GM23338 (cell line): ENCODE measurements at regions not wholly inside any gene's neighbourhood (a gene's known extent, or its start where the extent isn't known, plus 50 kb on each side); places are given as distances from the start of the nearest gene placed in this dataset.

Experiments used
- ATAC-seq: fragments of 200-7000 bp; cut with Tn5 transposase; 3 replicates; pipeline ENCODE4 v1.9.1; 2020
- DNase-seq: peaks from one replicate; pipeline ENCODE4 v3.0.0-alpha.2; 2015; ENCODE audit warnings: low spot score
- H2AFZ ChIP-seq: fragments of 200-600 bp; sonication (generic); 2 replicates; pipeline ENCODE4 v1.8.0; 2016; ENCODE audit warnings: antibody characterized with exemption, mild to moderate bottlenecking, moderate library complexity
- H3F3A ChIP-seq: fragments of 200-600 bp; sonication (generic); replicated peaks from 2 replicates; pipeline ENCODE4 v1.8.0; 2017; ENCODE audit warnings: antibody characterized with exemption, mixed run types, low read depth
- H3K27ac ChIP-seq: fragments of 200-600 bp; sonication (generic); 2 replicates; pipeline ENCODE4 v1.6.1; 2016; ENCODE audit warnings: low read depth
- H3K27me3 ChIP-seq: fragments of 200-600 bp; sonication (generic); 2 replicates; pipeline ENCODE4 v1.8.0; 2016; ENCODE audit warnings: mild to moderate bottlenecking, mixed run types, moderate library complexity; ENCODE audit not compliant: insufficient read depth
- H3K36me3 ChIP-seq: fragments of 200-600 bp; sonication (generic); 2 replicates; pipeline ENCODE4 v1.8.0; 2016; ENCODE audit warnings: mild to moderate bottlenecking; ENCODE audit not compliant: insufficient read depth
- H3K4me1 ChIP-seq: fragments of 200-600 bp; sonication (generic); 2 replicates; pipeline ENCODE4 v1.8.0; 2016; ENCODE audit warnings: mild to moderate bottlenecking, moderate library complexity; ENCODE audit not compliant: insufficient read depth
- H3K4me2 ChIP-seq: fragments of 200-600 bp; sonication (generic); 2 replicates; pipeline ENCODE4 v1.7.1; 2017; ENCODE audit warnings: mixed run types
- H3K4me3 ChIP-seq: fragments of 200-600 bp; sonication (generic); 2 replicates; pipeline ENCODE4 v1.6.1; 2016; ENCODE audit warnings: mixed run types
- H3K79me2 ChIP-seq: fragments of 200-600 bp; sonication (generic); replicated peaks from 2 replicates; pipeline ENCODE4 v1.8.0; 2017; ENCODE audit warnings: mild to moderate bottlenecking; ENCODE audit not compliant: insufficient read depth
- H3K9me2 ChIP-seq: fragments of 200-600 bp; sonication (generic); 2 replicates; pipeline ENCODE4 v1.8.0; 2017; ENCODE audit not compliant: insufficient read depth
- H4K20me1 ChIP-seq: fragments of 200-600 bp; sonication (generic); replicated peaks from 2 replicates; pipeline ENCODE4 v1.8.0; 2017; ENCODE audit warnings: mild to moderate bottlenecking; ENCODE audit not compliant: insufficient read depth
- H3K27ac Mint-ChIP-seq: 2 replicates; pipeline ENCODE4 v1.8.0; 2020; ENCODE audit warnings: inconsistent platforms, mild to moderate bottlenecking, moderate library complexity, mixed read lengths
- H3K27me3 Mint-ChIP-seq: 3 replicates; pipeline ENCODE4 v1.8.0; 2022; ENCODE audit warnings: low read depth, mild to moderate bottlenecking, moderate library complexity, mixed read lengths, inconsistent platforms; ENCODE audit not compliant: insufficient read depth, poor library complexity
- H3K36me3 Mint-ChIP-seq: 3 replicates; pipeline ENCODE4 v1.8.0; 2021; ENCODE audit warnings: low read depth, mild to moderate bottlenecking, inconsistent platforms, moderate library complexity, mixed read lengths
- H3K4me1 Mint-ChIP-seq: 3 replicates; pipeline ENCODE4 v1.8.0; 2020; ENCODE audit warnings: mild to moderate bottlenecking, inconsistent platforms, mixed read lengths
- H3K4me3 Mint-ChIP-seq: 3 replicates; pipeline ENCODE4 v1.8.0; 2021; ENCODE audit warnings: moderate library complexity, mild to moderate bottlenecking, inconsistent platforms, mixed read lengths
- H3K9me3 Mint-ChIP-seq: 3 replicates; pipeline ENCODE4 v1.8.0; 2020; ENCODE audit warnings: moderate library complexity, mild to moderate bottlenecking, inconsistent platforms, mixed read lengths
- EZH2 ChIP-seq: fragments of 200-600 bp; sonication (generic); IDR thresholded peaks from one replicate; pipeline ENCODE4 v1.8.0; 2017; ENCODE audit warnings: antibody characterized with exemption, mild to moderate bottlenecking, low read depth; ENCODE audit not compliant: unreplicated experiment
- JUNB ChIP-seq: IDR thresholded peaks from one replicate; pipeline ENCODE4 v1.6.1; 2016; ENCODE audit warnings: antibody characterized with exemption; ENCODE audit not compliant: unreplicated experiment
- NANOG ChIP-seq: IDR thresholded peaks from 2 replicates; pipeline ENCODE4 v1.6.1; 2016; ENCODE audit warnings: antibody characterized with exemption, borderline replicate concordance
- STAT1 ChIP-seq: IDR thresholded peaks from one replicate; pipeline ENCODE4 v1.6.1; 2016; ENCODE audit warnings: antibody characterized with exemption; ENCODE audit not compliant: unreplicated experiment
- ZNF114 ChIP-seq: fragments of 250-450 bp; sonication (Bioruptor Pico); IDR thresholded peaks from 2 replicates; pipeline ENCODE4 v1.5.0; 2020; ENCODE audit warnings: mild to moderate bottlenecking, moderate library complexity
- ZNF331 ChIP-seq: fragments of 250-450 bp; sonication (Bioruptor Pico); IDR thresholded peaks from 2 replicates; pipeline ENCODE4 v1.5.0; 2020; ENCODE audit warnings: low read depth, mild to moderate bottlenecking, moderate library complexity
- TF ChIP-seq, protein P1 (sequence below), 2 experiments: fragments of 200-600 bp in 1 of 2; sonication (generic) in 1 of 2; conservative IDR thresholded peaks; 2 replicates each; pipeline versions ENCODE4 v1.5.1 to v1.6.1; 2016 to 2017; ENCODE audit warnings: antibody characterized with exemption in 2 of 2, low read depth in 2 of 2, mild to moderate bottlenecking in 2 of 2, moderate library complexity in 1 of 2
- TF ChIP-seq, protein P2 (sequence below): fragments of 250-450 bp; sonication (Bioruptor Pico); IDR thresholded peaks from 2 replicates; pipeline ENCODE4 v1.5.0; 2020; ENCODE audit warnings: mild to moderate bottlenecking, moderate library complexity
- TF ChIP-seq, protein P3 (sequence below): IDR thresholded peaks from one replicate; pipeline ENCODE4 v1.6.1; 2018; ENCODE audit warnings: antibody characterized with exemption; ENCODE audit not compliant: unreplicated experiment

DNA sequence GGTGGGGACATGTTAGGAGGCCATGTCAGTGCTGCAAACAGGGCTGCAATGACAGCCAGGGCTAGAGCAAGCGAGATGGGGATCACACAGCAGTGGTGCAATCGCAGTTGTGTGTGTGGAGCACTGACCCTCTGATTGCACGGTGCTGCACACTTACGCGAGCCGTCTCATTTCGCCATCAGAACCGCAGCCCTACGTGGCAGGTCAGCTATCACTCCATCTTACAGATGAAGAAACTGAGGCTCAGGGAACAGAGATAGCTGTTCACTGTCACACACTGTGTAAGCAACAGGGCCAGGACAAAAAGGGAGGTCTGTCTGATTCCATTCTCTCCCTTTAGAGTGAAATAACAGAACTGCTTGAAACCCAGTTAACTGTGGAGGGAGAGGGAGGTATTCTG lies 104.8 kb upstream of the SLC45A1 start (continued):
- TF ChIP-seq EZH2, result no peak

DNA sequence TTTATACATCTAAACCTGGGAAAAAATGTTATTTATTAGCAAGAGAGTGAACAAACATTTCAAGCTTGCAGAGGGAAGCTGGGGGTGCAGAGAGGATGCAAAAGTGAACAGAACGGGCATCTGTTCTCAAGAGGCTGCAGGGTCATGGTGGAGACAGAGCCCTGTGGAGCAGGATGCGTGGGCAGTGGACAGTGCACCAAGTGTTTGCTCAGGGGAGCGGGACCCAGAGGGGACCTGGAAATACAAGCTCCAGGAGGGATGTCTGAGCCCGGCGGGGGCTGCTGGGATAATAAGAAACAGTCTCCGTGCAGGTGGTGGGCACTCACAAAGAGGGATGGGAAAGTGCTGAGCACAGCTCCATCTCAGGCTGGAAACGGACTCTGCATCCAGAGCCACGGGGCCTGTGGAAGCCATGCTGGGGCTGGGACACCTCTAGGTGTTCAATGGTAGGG lies 105.3 kb upstream of the SLC45A1 start:
- ATAC-seq (no peak), DNase-seq (no peak)
- no peaks in the 10 kb centered on the region for H3K36me3 ChIP-seq
- no peaks in the 10 kb centered on the region for H3K9me3 Mint-ChIP-seq
- peaks cover 49% of the 10 kb centered on the region for H3K4me1 Mint-ChIP-seq
- TF ChIP-seq STAT1 (no peak), ZNF331 (CRISPR knock-in tag) (no peak), EZH2 (no peak), JUNB (no peak), ZNF114 (CRISPR knock-in tag) (no peak), NANOG (no peak)
- TF ChIP-seq, protein P1, sequence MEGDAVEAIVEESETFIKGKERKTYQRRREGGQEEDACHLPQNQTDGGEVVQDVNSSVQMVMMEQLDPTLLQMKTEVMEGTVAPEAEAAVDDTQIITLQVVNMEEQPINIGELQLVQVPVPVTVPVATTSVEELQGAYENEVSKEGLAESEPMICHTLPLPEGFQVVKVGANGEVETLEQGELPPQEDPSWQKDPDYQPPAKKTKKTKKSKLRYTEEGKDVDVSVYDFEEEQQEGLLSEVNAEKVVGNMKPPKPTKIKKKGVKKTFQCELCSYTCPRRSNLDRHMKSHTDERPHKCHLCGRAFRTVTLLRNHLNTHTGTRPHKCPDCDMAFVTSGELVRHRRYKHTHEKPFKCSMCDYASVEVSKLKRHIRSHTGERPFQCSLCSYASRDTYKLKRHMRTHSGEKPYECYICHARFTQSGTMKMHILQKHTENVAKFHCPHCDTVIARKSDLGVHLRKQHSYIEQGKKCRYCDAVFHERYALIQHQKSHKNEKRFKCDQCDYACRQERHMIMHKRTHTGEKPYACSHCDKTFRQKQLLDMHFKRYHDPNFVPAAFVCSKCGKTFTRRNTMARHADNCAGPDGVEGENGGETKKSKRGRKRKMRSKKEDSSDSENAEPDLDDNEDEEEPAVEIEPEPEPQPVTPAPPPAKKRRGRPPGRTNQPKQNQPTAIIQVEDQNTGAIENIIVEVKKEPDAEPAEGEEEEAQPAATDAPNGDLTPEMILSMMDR (conservative IDR thresholded peaks at IDR 0.05; ENCODE audit: low read depth in 2 of 2), result no peak
- TF ChIP-seq, protein P2, sequence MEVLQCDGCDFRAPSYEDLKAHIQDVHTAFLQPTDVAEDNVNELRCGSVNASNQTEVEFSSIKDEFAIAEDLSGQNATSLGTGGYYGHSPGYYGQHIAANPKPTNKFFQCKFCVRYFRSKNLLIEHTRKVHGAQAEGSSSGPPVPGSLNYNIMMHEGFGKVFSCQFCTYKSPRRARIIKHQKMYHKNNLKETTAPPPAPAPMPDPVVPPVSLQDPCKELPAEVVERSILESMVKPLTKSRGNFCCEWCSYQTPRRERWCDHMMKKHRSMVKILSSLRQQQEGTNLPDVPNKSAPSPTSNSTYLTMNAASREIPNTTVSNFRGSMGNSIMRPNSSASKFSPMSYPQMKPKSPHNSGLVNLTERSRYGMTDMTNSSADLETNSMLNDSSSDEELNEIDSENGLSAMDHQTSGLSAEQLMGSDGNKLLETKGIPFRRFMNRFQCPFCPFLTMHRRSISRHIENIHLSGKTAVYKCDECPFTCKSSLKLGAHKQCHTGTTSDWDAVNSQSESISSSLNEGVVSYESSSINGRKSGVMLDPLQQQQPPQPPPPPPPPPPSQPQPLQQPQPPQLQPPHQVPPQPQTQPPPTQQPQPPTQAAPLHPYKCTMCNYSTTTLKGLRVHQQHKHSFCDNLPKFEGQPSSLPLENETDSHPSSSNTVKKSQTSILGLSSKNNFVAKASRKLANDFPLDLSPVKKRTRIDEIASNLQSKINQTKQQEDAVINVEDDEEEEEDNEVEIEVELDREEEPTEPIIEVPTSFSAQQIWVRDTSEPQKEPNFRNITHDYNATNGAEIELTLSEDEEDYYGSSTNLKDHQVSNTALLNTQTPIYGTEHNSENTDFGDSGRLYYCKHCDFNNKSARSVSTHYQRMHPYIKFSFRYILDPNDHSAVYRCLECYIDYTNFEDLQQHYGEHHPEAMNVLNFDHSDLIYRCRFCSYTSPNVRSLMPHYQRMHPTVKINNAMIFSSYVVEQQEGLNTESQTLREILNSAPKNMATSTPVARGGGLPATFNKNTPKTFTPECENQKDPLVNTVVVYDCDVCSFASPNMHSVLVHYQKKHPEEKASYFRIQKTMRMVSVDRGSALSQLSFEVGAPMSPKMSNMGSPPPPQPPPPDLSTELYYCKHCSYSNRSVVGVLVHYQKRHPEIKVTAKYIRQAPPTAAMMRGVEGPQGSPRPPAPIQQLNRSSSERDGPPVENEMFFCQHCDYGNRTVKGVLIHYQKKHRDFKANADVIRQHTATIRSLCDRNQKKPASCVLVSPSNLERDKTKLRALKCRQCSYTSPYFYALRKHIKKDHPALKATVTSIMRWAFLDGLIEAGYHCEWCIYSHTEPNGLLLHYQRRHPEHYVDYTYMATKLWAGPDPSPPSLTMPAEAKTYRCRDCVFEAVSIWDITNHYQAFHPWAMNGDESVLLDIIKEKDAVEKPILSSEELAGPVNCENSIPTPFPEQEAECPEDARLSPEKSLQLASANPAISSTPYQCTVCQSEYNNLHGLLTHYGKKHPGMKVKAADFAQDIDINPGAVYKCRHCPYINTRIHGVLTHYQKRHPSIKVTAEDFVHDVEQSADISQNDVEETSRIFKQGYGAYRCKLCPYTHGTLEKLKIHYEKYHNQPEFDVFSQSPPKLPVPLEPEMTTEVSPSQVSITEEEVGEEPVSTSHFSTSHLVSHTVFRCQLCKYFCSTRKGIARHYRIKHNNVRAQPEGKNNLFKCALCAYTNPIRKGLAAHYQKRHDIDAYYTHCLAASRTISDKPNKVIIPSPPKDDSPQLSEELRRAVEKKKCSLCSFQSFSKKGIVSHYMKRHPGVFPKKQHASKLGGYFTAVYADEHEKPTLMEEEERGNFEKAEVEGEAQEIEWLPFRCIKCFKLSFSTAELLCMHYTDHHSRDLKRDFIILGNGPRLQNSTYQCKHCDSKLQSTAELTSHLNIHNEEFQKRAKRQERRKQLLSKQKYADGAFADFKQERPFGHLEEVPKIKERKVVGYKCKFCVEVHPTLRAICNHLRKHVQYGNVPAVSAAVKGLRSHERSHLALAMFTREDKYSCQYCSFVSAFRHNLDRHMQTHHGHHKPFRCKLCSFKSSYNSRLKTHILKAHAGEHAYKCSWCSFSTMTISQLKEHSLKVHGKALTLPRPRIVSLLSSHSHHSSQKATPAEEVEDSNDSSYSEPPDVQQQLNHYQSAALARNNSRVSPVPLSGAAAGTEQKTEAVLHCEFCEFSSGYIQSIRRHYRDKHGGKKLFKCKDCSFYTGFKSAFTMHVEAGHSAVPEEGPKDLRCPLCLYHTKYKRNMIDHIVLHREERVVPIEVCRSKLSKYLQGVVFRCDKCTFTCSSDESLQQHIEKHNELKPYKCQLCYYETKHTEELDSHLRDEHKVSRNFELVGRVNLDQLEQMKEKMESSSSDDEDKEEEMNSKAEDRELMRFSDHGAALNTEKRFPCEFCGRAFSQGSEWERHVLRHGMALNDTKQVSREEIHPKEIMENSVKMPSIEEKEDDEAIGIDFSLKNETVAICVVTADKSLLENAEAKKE (CRISPR knock-in tag), result no peak
- TF ChIP-seq, protein P3, sequence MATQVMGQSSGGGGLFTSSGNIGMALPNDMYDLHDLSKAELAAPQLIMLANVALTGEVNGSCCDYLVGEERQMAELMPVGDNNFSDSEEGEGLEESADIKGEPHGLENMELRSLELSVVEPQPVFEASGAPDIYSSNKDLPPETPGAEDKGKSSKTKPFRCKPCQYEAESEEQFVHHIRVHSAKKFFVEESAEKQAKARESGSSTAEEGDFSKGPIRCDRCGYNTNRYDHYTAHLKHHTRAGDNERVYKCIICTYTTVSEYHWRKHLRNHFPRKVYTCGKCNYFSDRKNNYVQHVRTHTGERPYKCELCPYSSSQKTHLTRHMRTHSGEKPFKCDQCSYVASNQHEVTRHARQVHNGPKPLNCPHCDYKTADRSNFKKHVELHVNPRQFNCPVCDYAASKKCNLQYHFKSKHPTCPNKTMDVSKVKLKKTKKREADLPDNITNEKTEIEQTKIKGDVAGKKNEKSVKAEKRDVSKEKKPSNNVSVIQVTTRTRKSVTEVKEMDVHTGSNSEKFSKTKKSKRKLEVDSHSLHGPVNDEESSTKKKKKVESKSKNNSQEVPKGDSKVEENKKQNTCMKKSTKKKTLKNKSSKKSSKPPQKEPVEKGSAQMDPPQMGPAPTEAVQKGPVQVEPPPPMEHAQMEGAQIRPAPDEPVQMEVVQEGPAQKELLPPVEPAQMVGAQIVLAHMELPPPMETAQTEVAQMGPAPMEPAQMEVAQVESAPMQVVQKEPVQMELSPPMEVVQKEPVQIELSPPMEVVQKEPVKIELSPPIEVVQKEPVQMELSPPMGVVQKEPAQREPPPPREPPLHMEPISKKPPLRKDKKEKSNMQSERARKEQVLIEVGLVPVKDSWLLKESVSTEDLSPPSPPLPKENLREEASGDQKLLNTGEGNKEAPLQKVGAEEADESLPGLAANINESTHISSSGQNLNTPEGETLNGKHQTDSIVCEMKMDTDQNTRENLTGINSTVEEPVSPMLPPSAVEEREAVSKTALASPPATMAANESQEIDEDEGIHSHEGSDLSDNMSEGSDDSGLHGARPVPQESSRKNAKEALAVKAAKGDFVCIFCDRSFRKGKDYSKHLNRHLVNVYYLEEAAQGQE, result no peak
- no peak overlapping the region for H3K27ac ChIP-seq
- peaks cover 6% of the 10 kb centered on the region for H3K27me3 Mint-ChIP-seq
- H3F3A ChIP-seq, result peaks cover 10% of the 10 kb centered on the region
- H4K20me1 ChIP-seq, result no peaks in the 10 kb centered on the region
- 0 out of 2 replicates have a peak overlapping the region, but pooled peaks have one; percentile 38 for H2AFZ ChIP-seq
- H3K79me2 ChIP-seq, result no peaks in the 10 kb centered on the region
- H3K4me1 ChIP-seq, result peaks cover 32% of the 10 kb centered on the region
- no peaks in the 10 kb centered on the region for H3K36me3 Mint-ChIP-seq
- H3K4me3 ChIP-seq, result no peak overlapping the region
- H3K4me2 ChIP-seq, result no peak overlapping the region
- no peak overlapping the region for H3K4me3 Mint-ChIP-seq
- no peak overlapping the region for H3K27ac Mint-ChIP-seq
- no peaks in the 10 kb centered on the region for H3K9me2 ChIP-seq
- H3K27me3 ChIP-seq, result peaks cover under 1% of the 10 kb centered on the region; the same call in 1 of the 2 replicates
